ENCODE measurements at regions not wholly inside any gene's neighbourhood (a gene's known extent, or its start where the extent isn't known, plus 50 kb on each side); places are given as distances from the start of the nearest gene placed in this dataset.
"Not testable (repeated sequence)": the region's sequence is repeated elsewhere in the genome, so short reads cannot be mapped to it uniquely, and the experiment has no call there.

- no peak for DNase-seq
- no peak for ATAC-seq
Measured at GRCh38 chr1:163472651-163473248, 151.0 kb downstream of the NUF2 start.

GRCh38 chr1:163477276-163477830 is 155.6 kb downstream of the NUF2 start:
- ATAC-seq, result no peak
- DNase-seq, result no peak

GRCh38 chr1:163498391-163499330 is 176.9 kb downstream of the NUF2 start:
- ATAC-seq, DNase-seq: not testable (repeated sequence)

GRCh38 chr1:163504331-163504978 is 182.7 kb downstream of the NUF2 start:
- ATAC-seq, result no peak
- no peak for DNase-seq

DNA sequence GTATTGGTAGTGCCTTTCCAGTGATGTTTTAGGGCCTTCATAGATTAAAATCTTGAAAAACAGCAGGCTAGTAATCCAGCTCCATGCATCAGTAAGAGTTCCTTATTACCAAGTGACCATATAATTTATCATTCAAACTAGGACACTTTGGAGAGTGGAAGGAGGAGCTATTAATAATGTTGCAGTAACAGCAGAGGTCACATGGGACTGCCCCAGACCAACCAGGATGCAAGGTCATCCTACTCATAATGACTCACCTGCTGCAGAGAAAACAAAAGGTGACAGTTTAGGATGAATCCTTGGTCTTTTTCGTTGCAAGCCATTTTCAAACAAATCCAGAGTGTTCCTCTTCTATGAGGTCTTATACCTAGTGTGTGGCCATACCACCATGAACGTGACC is 187.4 kb downstream of the NUF2 start:
- DNase-seq, result no peak
- no peak for ATAC-seq

DNA sequence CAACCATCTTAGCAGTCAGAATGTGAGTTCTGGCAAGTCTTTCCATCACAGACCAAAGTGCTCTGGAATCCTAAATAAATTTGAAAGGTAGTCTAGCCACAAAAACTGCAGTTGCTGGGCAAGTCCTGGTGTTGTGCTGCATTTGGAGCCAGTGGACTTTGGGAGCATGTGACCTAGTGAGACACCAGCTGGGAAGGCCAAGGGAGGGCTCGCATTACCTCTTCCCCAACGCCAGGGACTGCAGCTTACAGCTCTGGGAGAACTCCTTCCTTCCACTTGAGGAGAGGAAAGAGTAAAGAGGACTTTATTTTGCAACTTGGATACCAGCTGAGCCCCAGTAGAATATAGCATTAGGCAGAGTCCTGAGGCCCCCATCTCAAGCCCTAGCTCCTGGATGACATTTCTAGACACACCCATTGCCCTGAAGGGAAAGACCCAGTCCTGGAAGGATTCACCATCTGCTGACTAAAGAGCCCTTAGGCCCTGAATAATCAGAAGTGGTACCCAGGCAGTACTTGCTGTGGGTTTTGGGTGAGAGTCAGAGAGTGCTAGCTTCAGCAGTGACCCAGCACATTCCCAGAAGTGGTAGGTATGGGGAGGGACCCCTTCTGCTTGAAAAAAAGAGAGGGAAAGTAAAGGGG is 190.7 kb downstream of the NUF2 start:
- no peak for DNase-seq
- ATAC-seq, result no peak

DNA sequence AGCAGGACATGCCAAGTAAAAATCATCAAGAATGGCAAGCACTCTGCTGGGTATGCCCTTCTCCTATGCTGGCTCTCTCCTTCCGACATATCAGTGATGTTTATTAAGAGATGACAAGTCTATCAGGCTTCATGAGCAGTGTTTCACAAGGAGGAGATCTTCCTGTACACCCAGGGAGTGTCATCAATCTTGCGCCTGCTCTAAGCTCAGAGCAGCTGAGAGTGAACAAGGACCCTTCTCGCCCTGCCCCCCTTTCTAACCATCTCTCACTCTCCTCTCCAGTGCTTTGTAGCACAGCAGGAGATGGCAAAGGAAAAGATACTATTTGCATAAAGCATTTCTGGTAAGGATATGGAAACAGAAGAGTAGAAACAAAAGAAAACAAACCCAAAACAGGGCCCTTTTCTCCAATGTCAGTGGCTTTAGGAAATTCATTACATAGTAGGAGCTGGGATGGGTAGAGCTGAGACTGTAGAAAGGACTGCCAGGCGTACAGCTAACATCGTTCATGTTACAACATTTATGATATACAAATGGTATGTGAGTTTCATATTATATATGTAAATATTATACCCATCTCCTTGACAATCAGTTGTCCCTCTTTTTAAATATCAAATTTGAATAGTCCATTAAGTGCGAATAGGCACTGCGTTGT is 201.7 kb downstream of the NUF2 start:
- no peak for DNase-seq
- ATAC-seq, result no peak

GRCh38 chr1:163528710-163529348 is 207.1 kb downstream of the NUF2 start:
- ATAC-seq, result no peak
- DNase-seq, result peak; percentile 10

DNA sequence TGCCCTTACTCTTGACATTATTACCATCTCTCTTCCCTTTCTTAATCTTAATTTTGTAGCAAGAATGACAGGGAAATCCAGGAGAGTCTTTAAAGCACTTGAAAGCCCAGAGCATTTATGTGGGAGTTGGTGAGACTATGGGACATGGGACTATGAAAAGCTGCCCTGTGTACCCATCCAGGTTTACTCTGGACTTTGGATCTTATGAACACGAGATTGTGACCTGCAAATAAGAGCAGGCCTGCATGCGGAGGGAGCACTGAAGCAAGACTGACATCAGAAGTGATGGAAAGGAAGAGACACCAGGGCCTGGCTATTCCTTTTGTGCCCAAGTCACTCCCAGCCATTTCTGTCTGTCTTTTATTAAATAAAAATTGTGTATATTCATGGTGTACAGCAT is 209.6 kb downstream of the NUF2 start:
- ATAC-seq, result no peak
- no peak for DNase-seq

GRCh38 chr1:163535401-163535800 is 213.6 kb downstream of the NUF2 start:
- DNase-seq, result no peak
- ATAC-seq, result no peak

GRCh38 chr1:163535807-163536206 is 214.1 kb downstream of the NUF2 start:
- ATAC-seq (no peak), DNase-seq (no peak)

DNA sequence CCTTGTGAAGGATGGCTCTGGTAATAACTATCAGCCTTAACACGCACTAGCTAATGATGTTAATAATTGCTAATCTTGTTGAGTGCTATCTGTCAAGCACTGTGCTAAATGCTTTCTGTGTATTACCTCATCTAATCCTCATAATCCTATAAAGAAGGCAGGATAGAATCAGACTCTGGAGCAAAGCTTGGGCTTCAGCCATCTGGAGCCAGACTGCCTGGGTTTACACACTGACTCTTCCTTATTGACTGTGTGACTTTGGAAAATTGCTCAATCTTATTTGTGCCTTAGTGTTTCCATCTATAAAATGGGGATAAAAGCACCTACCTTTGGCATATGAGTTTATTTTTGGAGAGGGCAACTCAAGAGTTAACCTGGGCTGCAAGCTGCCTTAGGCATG is 216.1 kb downstream of the NUF2 start:
- DNase-seq (no peak), ATAC-seq (no peak)

GRCh38 chr1:163538667-163539066 is 216.9 kb downstream of the NUF2 start:
- DNase-seq, result no peak
- ATAC-seq, result no peak

GRCh38 chr1:163540727-163541126 is 219.0 kb downstream of the NUF2 start:
- no peak for DNase-seq

GRCh38 chr1:163544441-163544840 is 222.7 kb downstream of the NUF2 start:
- no peak for DNase-seq
- no peak for ATAC-seq

More at GRCh38 chr1:163540727-163541126, 219.0 kb downstream of the NUF2 start:
- ATAC-seq, result no peak

GRCh38 chr1:163558162-163558561 is 236.4 kb downstream of the NUF2 start:
- DNase-seq (no peak), ATAC-seq (no peak)

DNA sequence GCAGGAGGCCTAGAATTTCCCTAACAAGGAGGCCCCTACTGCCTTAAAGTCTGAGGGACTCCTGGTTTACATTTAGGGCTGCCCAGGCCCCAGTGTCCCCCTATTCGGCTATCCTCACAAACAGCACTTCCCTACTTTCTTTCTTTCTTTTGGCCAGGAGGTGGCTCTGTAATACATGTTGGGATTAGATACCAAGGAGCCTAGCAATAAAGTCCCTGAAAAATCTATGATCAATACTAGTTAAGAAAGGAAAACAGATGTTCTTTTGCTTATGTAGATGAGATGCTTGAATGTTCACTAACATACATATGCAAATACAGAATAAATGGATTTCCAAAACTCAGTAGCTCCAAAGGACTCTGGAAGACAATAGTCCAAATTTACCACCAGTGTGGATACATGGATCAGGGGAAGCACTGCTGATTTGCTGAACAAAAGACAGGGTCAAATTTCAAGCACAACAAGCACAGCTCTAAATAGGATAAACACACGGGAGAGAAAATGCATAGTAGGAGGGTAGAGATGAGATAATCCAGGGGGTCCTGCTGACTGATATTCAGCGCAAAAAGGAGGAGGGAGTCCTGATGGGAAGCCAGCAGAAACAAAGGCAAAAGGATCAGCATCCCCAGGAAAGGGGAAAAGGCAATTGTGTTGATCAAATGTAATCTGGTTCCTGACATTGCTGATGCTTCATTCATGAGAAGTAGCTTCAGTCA is 240.0 kb downstream of the NUF2 start:
- DNase-seq (no peak), ATAC-seq (no peak)

DNA sequence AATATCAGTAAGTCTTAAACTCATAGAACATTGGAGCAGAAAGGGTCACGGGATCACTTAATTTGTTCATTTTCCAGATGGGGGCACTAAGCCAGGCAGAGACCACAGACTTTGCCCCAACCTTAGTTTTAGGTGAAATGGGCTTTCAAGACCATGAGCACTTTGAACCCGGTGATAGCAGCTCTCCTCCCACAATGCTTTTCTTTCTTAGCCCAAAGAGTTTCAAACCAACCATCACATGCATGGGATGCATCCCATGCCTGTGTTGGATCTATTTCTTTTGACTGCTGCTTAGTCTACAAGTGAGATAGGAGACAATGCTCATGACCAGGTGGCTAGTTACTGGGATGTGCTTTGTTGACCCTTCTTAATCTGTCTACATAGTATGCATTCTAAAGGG is 240.6 kb downstream of the NUF2 start:
- DNase-seq (no peak), ATAC-seq (no peak)

DNA sequence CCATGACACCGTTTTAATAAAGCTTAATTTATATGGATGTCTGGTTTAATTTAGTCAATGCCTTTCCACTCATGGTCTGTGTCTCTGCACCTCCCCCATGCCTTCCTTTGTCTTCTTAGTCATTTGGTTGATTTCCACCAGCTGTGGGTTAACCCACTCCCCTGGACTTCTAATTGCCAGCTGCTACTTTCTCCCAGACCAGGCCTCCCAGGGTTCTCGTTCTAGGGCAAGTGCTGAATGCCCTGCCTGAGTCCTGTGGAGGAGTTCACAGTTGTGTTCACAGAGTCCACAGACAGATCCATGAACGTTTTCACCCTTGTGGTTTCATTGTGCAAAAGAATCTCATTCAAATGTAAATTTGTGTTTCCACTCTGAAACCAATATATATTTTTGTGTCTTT is 243.4 kb downstream of the NUF2 start:
- ATAC-seq (no peak), DNase-seq (no peak)

- DNase-seq (no peak), ATAC-seq (no peak)
Measured at GRCh38 chr1:163570071-163570470, 248.3 kb downstream of the NUF2 start.

- no peak for ATAC-seq
- DNase-seq, result no peak
Measured at GRCh38 chr1:163571950-163572349, 250.2 kb downstream of the NUF2 start.

Data from stimulated activated naive CD8-positive, alpha-beta T cell treated with anti-CD3 and anti-CD28 coated beads, Interleukin-15, Interleukin-2, amounts not matched to agents 100 U/mL and 50 U/mL, for 24 hours (primary cell).